HPDE6-E6E7 (cell line): ENCODE measurements at regions not wholly inside any gene's neighbourhood (a gene's known extent, or its start where the extent isn't known, plus 50 kb on each side); places are given as distances from the start of the nearest gene placed in this dataset.

Experiments used
- DNase-seq: peaks from one replicate; pipeline ENCODE4 v3.0.0; 2011; ENCODE audit warnings: missing footprints; ENCODE audit errors: extremely low spot score

- DNase-seq = no peak
These were observed 145.6 kb downstream of the NSG2 start for GRCh38 chr5:174191076-174191475.

- no peak for DNase-seq
These were observed 146.5 kb downstream of the NSG2 start for GRCh38 chr5:174191850-174192655.

GRCh38 chr5:174192901-174193300 is 147.4 kb downstream of the NSG2 start:
- no peak for DNase-seq

GRCh38 chr5:174195517-174195916 is 150.0 kb downstream of the NSG2 start:
- DNase-seq = no peak

- no peak for DNase-seq
These were observed 152.4 kb downstream of the NSG2 start for GRCh38 chr5:174197929-174198328.

GRCh38 chr5:174198541-174198940 is 153.0 kb downstream of the NSG2 start:
- DNase-seq = no peak

GRCh38 chr5:174202996-174203395 is 157.5 kb downstream of the NSG2 start:
- DNase-seq = no peak

- DNase-seq = no peak
These were observed 159.2 kb downstream of the NSG2 start for GRCh38 chr5:174204535-174205313.

- no peak for DNase-seq
These were observed 160.4 kb downstream of the NSG2 start for GRCh38 chr5:174205939-174206338.

GRCh38 chr5:174210596-174211276 is 165.2 kb downstream of the NSG2 start:
- DNase-seq = no peak

GRCh38 chr5:174211277-174211626 is 165.7 kb downstream of the NSG2 start:
- no peak for DNase-seq

- DNase-seq = no peak
These were observed 172.0 kb downstream of the NSG2 start for GRCh38 chr5:174217527-174217926.

- DNase-seq = no peak
These were observed 172.7 kb downstream of the NSG2 start for GRCh38 chr5:174218162-174218561.

GRCh38 chr5:174220417-174220816 is 174.9 kb downstream of the NSG2 start:
- no peak for DNase-seq

GRCh38 chr5:174221436-174221835 is 175.9 kb downstream of the NSG2 start:
- no peak for DNase-seq

GRCh38 chr5:174221946-174222345 is 176.4 kb downstream of the NSG2 start:
- DNase-seq = no peak

GRCh38 chr5:174222891-174223290 is 177.4 kb downstream of the NSG2 start:
- no peak for DNase-seq

GRCh38 chr5:174223355-174223754 is 177.8 kb downstream of the NSG2 start:
- DNase-seq = no peak

- DNase-seq = no peak
These were observed 183.6 kb downstream of the NSG2 start for GRCh38 chr5:174229068-174229467.

GRCh38 chr5:174229514-174230370 is 184.2 kb downstream of the NSG2 start:
- DNase-seq = no peak

- DNase-seq = no peak
These were observed 186.5 kb downstream of the NSG2 start for GRCh38 chr5:174231956-174232487.
